ENCODE measurements at regions not wholly inside any gene's neighbourhood (a gene's known extent, or its start where the extent isn't known, plus 50 kb on each side); places are given as distances from the start of the nearest gene placed in this dataset.

DNA sequence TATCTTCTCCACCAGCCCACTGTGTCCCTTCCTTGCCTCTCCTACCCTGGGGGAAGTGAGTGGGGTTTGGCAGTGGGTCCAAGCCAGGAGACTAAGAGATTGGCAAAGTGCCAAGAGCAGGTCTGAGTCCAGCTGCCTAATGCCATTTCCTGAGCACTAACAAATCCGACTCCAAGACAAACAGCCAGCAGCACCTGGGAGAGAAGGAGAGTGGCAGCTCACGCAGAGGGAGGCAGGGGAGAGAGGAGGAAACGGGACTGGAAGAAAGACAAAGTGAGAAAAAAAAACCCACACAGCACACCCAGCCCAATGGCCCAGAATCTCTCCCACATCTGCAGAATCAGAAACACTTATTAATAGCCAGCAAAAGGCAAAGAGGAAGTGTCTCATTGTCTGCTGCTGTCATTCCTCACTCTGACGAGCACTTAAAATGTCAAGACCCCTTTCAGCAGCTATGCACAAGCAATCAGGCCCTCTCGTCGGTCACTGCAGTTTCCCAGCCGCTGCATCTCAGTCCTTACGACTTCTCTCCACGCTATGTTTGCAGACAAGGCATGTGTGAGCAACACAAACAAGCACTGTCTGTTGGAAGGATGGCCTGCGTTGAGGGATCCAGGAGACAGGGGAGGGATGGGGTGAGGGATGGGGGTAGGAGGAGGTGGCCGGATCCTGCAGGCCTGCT, 558.4 kb upstream of the CADM1 start:
- TF ChIP-seq TCF4 (CRISPR knock-in tag; IDR thresholded peaks at IDR 0.05; ENCODE audit: borderline replicate concordance) (no peak), PPARA (CRISPR knock-in tag; IDR thresholded peaks at IDR 0.05; ENCODE audit: borderline replicate concordance) (no peak), OSR1 (CRISPR knock-in tag; IDR thresholded peaks at IDR 0.05) (no peak), ZFP30 (CRISPR knock-in tag; IDR thresholded peaks at IDR 0.05) (no peak), ZNF565 (CRISPR knock-in tag; conservative IDR thresholded peaks at IDR 0.05; ENCODE audit: low read depth) (no peak), ZNF8 (CRISPR knock-in tag; IDR thresholded peaks at IDR 0.05) (no peak), ZC3H10 (CRISPR knock-in tag; IDR thresholded peaks at IDR 0.05) (no peak), TOX (CRISPR knock-in tag; IDR thresholded peaks at IDR 0.05; ENCODE audit: borderline replicate concordance) (no peak), RARB (CRISPR knock-in tag; IDR thresholded peaks at IDR 0.05) (no peak)
- TF ChIP-seq, protein P1, sequence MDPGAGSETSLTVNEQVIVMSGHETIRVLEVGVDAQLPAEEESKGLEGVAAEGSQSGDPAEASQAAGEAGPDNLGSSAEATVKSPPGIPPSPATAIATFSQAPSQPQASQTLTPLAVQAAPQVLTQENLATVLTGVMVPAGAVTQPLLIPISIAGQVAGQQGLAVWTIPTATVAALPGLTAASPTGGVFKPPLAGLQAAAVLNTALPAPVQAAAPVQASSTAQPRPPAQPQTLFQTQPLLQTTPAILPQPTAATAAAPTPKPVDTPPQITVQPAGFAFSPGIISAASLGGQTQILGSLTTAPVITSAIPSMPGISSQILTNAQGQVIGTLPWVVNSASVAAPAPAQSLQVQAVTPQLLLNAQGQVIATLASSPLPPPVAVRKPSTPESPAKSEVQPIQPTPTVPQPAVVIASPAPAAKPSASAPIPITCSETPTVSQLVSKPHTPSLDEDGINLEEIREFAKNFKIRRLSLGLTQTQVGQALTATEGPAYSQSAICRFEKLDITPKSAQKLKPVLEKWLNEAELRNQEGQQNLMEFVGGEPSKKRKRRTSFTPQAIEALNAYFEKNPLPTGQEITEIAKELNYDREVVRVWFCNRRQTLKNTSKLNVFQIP (CRISPR knock-in tag; IDR thresholded peaks at IDR 0.05; ENCODE audit: borderline replicate concordance, low read depth) = no peak
- TF ChIP-seq, protein P2, sequence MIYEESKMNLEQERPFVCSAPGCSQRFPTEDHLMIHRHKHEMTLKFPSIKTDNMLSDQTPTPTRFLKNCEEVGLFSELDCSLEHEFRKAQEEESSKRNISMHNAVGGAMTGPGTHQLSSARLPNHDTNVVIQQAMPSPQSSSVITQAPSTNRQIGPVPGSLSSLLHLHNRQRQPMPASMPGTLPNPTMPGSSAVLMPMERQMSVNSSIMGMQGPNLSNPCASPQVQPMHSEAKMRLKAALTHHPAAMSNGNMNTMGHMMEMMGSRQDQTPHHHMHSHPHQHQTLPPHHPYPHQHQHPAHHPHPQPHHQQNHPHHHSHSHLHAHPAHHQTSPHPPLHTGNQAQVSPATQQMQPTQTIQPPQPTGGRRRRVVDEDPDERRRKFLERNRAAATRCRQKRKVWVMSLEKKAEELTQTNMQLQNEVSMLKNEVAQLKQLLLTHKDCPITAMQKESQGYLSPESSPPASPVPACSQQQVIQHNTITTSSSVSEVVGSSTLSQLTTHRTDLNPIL (CRISPR knock-in tag; IDR thresholded peaks at IDR 0.05; ENCODE audit: low read depth) = no peak
- TF ChIP-seq, protein P3, sequence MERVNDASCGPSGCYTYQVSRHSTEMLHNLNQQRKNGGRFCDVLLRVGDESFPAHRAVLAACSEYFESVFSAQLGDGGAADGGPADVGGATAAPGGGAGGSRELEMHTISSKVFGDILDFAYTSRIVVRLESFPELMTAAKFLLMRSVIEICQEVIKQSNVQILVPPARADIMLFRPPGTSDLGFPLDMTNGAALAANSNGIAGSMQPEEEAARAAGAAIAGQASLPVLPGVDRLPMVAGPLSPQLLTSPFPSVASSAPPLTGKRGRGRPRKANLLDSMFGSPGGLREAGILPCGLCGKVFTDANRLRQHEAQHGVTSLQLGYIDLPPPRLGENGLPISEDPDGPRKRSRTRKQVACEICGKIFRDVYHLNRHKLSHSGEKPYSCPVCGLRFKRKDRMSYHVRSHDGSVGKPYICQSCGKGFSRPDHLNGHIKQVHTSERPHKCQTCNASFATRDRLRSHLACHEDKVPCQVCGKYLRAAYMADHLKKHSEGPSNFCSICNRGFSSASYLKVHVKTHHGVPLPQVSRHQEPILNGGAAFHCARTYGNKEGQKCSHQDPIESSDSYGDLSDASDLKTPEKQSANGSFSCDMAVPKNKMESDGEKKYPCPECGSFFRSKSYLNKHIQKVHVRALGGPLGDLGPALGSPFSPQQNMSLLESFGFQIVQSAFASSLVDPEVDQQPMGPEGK (CRISPR knock-in tag; IDR thresholded peaks at IDR 0.05; ENCODE audit: borderline replicate concordance) = no peak
